ENCODE measurements at regions not wholly inside any gene's neighbourhood (a gene's known extent, or its start where the extent isn't known, plus 50 kb on each side); places are given as distances from the start of the nearest gene placed in this dataset.

- TF ChIP-seq FOXA1 (IDR thresholded peaks at IDR 0.05) = no peak
- no peak for TF ChIP-seq CTCF (IDR thresholded peaks at IDR 0.05; ENCODE audit: low read depth, low read length, missing input control)
- no peak for TF ChIP-seq TAF1 (conservative IDR thresholded peaks at IDR 0.05)
- no peak for TF ChIP-seq RAD21 (IDR thresholded peaks at IDR 0.05)
- TF ChIP-seq MAX (IDR thresholded peaks at IDR 0.05) = no peak
- no peak for TF ChIP-seq ATF3 (IDR thresholded peaks at IDR 0.05)
- no peak for TF ChIP-seq SP1 (IDR thresholded peaks at IDR 0.05)
- TF ChIP-seq REST (IDR thresholded peaks at IDR 0.05) = no peak
- TF ChIP-seq ZBTB33 (IDR thresholded peaks at IDR 0.05) = no peak
- TF ChIP-seq YY1 (IDR thresholded peaks at IDR 0.05) = no peak
- TF ChIP-seq HNF4G (IDR thresholded peaks at IDR 0.05) = no peak
- TF ChIP-seq HNF4A (conservative IDR thresholded peaks at IDR 0.05) = no peak
- TF ChIP-seq GABPA (IDR thresholded peaks at IDR 0.05 in 1 of 2, conservative IDR thresholded peaks at IDR 0.05 in 1 of 2) = no peak
Measured at GRCh38 chr1:10962483-10962882, 50.0 kb upstream of the TARDBP start.
